H9 (cell line): ENCODE measurements at regions not wholly inside any gene's neighbourhood (a gene's known extent, or its start where the extent isn't known, plus 50 kb on each side); places are given as distances from the start of the nearest gene placed in this dataset.

Experiments
- DNase-seq: peaks from one replicate; pipeline ENCODE4 v3.0.0-alpha.2; 2017
- H2AFZ ChIP-seq: one replicate; pipeline ENCODE4 v1.6.1; 2013; ENCODE audit warnings: mild to moderate bottlenecking, low read length, control low read depth, moderate library complexity
- H2AK5ac ChIP-seq: 2 replicates; pipeline ENCODE4 v1.6.1; 2013; ENCODE audit warnings: low read length, control low read depth, mixed read lengths; ENCODE audit not compliant: insufficient read length
- H2BK120ac ChIP-seq: one replicate; pipeline ENCODE4 v1.6.1; 2013; ENCODE audit warnings: low read depth, mild to moderate bottlenecking, low read length, control low read depth, inconsistent platforms; ENCODE audit not compliant: poor library complexity, severe bottlenecking
- H2BK12ac ChIP-seq: 2 replicates; pipeline ENCODE4 v1.6.1; 2013; ENCODE audit warnings: low read length, control low read depth, mixed read lengths, low read depth; ENCODE audit not compliant: insufficient read length
- H2BK15ac ChIP-seq: 2 replicates; pipeline ENCODE4 v1.6.1; 2013; ENCODE audit warnings: low read depth, low read length, control low read depth
- H2BK20ac ChIP-seq: one replicate; pipeline ENCODE4 v1.6.1; 2013; ENCODE audit warnings: low read depth, mild to moderate bottlenecking, low read length, control low read depth, inconsistent platforms; ENCODE audit not compliant: poor library complexity, severe bottlenecking
- H2BK5ac ChIP-seq: 2 replicates; pipeline ENCODE4 v1.6.1; 2013; ENCODE audit warnings: low read length, control low read depth, mixed read lengths; ENCODE audit not compliant: insufficient read length
- H3K14ac ChIP-seq: 2 replicates; pipeline ENCODE4 v1.6.1; 2013; ENCODE audit warnings: low read length, control low read depth; ENCODE audit not compliant: insufficient read depth
- H3K18ac ChIP-seq: 2 replicates; pipeline ENCODE4 v1.6.1; 2013; ENCODE audit warnings: low read depth, mild to moderate bottlenecking, mixed read lengths, low read length, control low read depth; ENCODE audit not compliant: insufficient read length
- H3K23ac ChIP-seq: 2 replicates; pipeline ENCODE4 v1.6.1; 2013; ENCODE audit warnings: low read length, control low read depth, mixed read lengths, low read depth; ENCODE audit not compliant: insufficient read length
- H3K23me2 ChIP-seq: 2 replicates; pipeline ENCODE4 v1.6.1; 2013; ENCODE audit warnings: low read depth, mild to moderate bottlenecking, mixed read lengths, low read length, control low read depth; ENCODE audit not compliant: insufficient read length, poor library complexity, severe bottlenecking
- H3K27ac ChIP-seq: 2 replicates; pipeline ENCODE4 v1.5.1; 2013; ENCODE audit warnings: low read length, control low read depth, mixed read lengths, low read depth; ENCODE audit not compliant: insufficient read length
- H3K27me3 ChIP-seq: 2 replicates; pipeline ENCODE4 v1.6.1; 2013; ENCODE audit warnings: low read length, control low read depth, inconsistent platforms; ENCODE audit not compliant: insufficient read depth
- H3K4ac ChIP-seq: 2 replicates; pipeline ENCODE4 v1.6.1; 2013; ENCODE audit warnings: low read depth, mild to moderate bottlenecking, control low read depth, inconsistent platforms, low read length, moderate library complexity
- H3K4me1 ChIP-seq: 2 replicates; pipeline ENCODE4 v1.6.1; 2013; ENCODE audit warnings: low read length, control low read depth, inconsistent platforms; ENCODE audit not compliant: insufficient read depth
- H3K4me2 ChIP-seq: 2 replicates; pipeline ENCODE4 v1.6.1; 2013; ENCODE audit warnings: low read length, control low read depth, mixed read lengths; ENCODE audit not compliant: insufficient read length, insufficient read depth
- H3K56ac ChIP-seq: 2 replicates; pipeline ENCODE4 v1.6.1; 2013; ENCODE audit warnings: low read depth, mild to moderate bottlenecking, mixed read lengths, low read length, control low read depth; ENCODE audit not compliant: insufficient read length
- H3K79me1 ChIP-seq: 2 replicates; pipeline ENCODE4 v1.6.1; 2013; ENCODE audit warnings: low read depth, mild to moderate bottlenecking, moderate library complexity, low read length, control low read depth, inconsistent platforms; ENCODE audit not compliant: insufficient read depth, poor library complexity, severe bottlenecking
- H3K79me2 ChIP-seq: 2 replicates; pipeline ENCODE4 v1.6.1; 2013; ENCODE audit warnings: low read length, control low read depth, inconsistent platforms; ENCODE audit not compliant: insufficient read depth
- H3K9ac ChIP-seq: 2 replicates; pipeline ENCODE4 v1.6.1; 2013; ENCODE audit warnings: low read length, control low read depth, mixed read lengths; ENCODE audit not compliant: insufficient read length; ENCODE audit errors: extremely low read depth
- H3K9me3 ChIP-seq: one replicate; pipeline ENCODE4 v1.6.1; 2013; ENCODE audit warnings: low read depth, low read length, inconsistent platforms; ENCODE audit not compliant: control insufficient read depth
- H3T11ph ChIP-seq: one replicate; pipeline ENCODE4 v1.6.1; 2013; ENCODE audit warnings: mild to moderate bottlenecking, low read length, control low read depth, inconsistent platforms
- H4K20me1 ChIP-seq: one replicate; pipeline ENCODE4 v1.6.1; 2013; ENCODE audit not compliant: control insufficient read depth, insufficient read length, insufficient read depth
- H4K5ac ChIP-seq: 2 replicates; pipeline ENCODE4 v1.6.1; 2013; ENCODE audit warnings: low read depth, mild to moderate bottlenecking, mixed read lengths, low read length, control low read depth; ENCODE audit not compliant: insufficient read length
- H4K8ac ChIP-seq: replicated peaks from 2 replicates; pipeline ENCODE4 v1.6.1; 2013; ENCODE audit warnings: low read length, control low read depth, mixed read lengths, low read depth; ENCODE audit not compliant: insufficient read length
- H4K91ac ChIP-seq: 2 replicates; pipeline ENCODE4 v1.6.1; 2013; ENCODE audit warnings: low read depth, mild to moderate bottlenecking, moderate library complexity, mixed read lengths, low read length, control low read depth; ENCODE audit not compliant: insufficient read length
- H3K27ac Mint-ChIP-seq, 3 experiments: 2 replicates in 2 of 3; 3 replicates in 1 of 3; pipeline ENCODE4 v1.8.0; 2020 to 2021; ENCODE audit warnings: mixed read lengths in 3 of 3, mild to moderate bottlenecking in 1 of 3, moderate library complexity in 1 of 3
- H3K27me3 Mint-ChIP-seq: 2 replicates; pipeline ENCODE4 v1.8.0; 2021; ENCODE audit warnings: low read depth, mild to moderate bottlenecking, moderate library complexity, mixed read lengths
- H3K36me3 Mint-ChIP-seq, 3 experiments: 2 replicates in 2 of 3; 3 replicates in 1 of 3; pipeline ENCODE4 v1.8.0; 2020 to 2021; ENCODE audit warnings: low read depth in 3 of 3, mixed read lengths in 3 of 3; ENCODE audit not compliant: insufficient read depth in 1 of 3
- H3K4me1 Mint-ChIP-seq, 2 experiments: 2 replicates each; pipeline ENCODE4 v1.8.0; 2020; ENCODE audit warnings: mixed read lengths in 2 of 2
- H3K4me3 Mint-ChIP-seq, 2 experiments: 2 replicates in 1 of 2; 3 replicates in 1 of 2; pipeline ENCODE4 v1.8.0; 2020 to 2021; ENCODE audit warnings: mild to moderate bottlenecking in 2 of 2, mixed read lengths in 2 of 2, moderate library complexity in 1 of 2
- H3K9me3 Mint-ChIP-seq, 2 experiments: 2 replicates in 1 of 2; 3 replicates in 1 of 2; pipeline ENCODE4 v1.8.0; 2020; ENCODE audit warnings: mild to moderate bottlenecking in 2 of 2, mixed read lengths in 2 of 2, moderate library complexity in 1 of 2
- WGBS: extraction: QIAGEN DNeasy Blood & Tissue Kit; methylation state at CpG from one replicate; pipeline ENCODE4 v1.1.7; 2013; ENCODE audit warnings: missing lambda C conversion rate, low lambda C conversion rate, mixed read lengths; ENCODE audit not compliant: insufficient read length; ENCODE audit errors: extremely low coverage; 5-methylcytosine and 5-hydroxymethylcytosine counted together
- TF ChIP-seq, protein P1 (sequence below): fragments of 200-600 bp; sonication (generic); conservative IDR thresholded peaks from 3 replicates; pipeline ENCODE4 v1.8.0; 2021; ENCODE audit warnings: antibody characterized with exemption, mild to moderate bottlenecking

DNA sequence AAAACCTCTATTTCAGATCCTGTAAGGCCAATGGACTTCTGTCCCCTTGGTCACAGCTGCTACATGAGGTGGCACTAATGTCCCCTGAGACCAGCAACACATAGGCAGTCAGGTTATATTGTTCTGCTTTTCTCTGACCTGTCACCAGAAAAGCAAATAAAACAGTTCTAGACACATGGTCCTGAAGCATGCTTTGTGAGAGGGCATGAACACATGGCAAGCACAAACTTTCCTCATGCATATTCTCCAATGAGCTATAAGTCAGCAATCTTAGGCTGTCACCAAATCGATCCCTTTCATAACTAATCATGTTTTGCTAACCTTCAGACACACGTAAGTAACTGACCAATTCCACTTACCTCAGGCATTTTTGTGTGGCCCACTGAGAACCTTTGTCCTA lies 225.4 kb upstream of the ZC3H12C start:
- Histone ChIP-seq H3K79me2 (no peaks in the 10 kb centered on the region), H3K27me3 (no peaks in the 10 kb centered on the region), H4K8ac (no peak overlapping the region), H3K27ac (no peak overlapping the region), H2AFZ (no peak overlapping the region), H3K56ac (no peak overlapping the region), H4K5ac (no peak overlapping the region), H3K9me3 (no peaks in the 10 kb centered on the region), H3K4me2 (no peak overlapping the region), H3K23ac (no peak overlapping the region), H3T11ph (no peak overlapping the region), H3K79me1 (no peaks in the 10 kb centered on the region), H3K18ac (no peak overlapping the region), H3K14ac (no peak overlapping the region), H3K9ac (no peak overlapping the region), H2AK5ac (no peak overlapping the region), H2BK20ac (no peak overlapping the region), H3K4me1 (no peaks in the 10 kb centered on the region), H2BK5ac (no peak overlapping the region), H2BK15ac (no peak overlapping the region), H2BK120ac (no peak overlapping the region), H4K20me1 (no peaks in the 10 kb centered on the region), H2BK12ac (no peak overlapping the region), H3K23me2 (no peaks in the 10 kb centered on the region), H3K4ac (no peak overlapping the region), H4K91ac (no peak overlapping the region)
- Mint-ChIP-seq H3K27ac (no peak overlapping the region; a peak in 1 of 7 replicates), H3K4me3 (no peak overlapping the region), H3K9me3 (peaks cover 0 to 3% of the 10 kb centered on the region in 2 experiments; a peak in 2 of 5 replicates), H3K36me3 (no peaks in the 10 kb centered on the region), H3K4me1 (peaks cover 0 to 7% of the 10 kb centered on the region in 2 experiments; a peak in 2 of 4 replicates), H3K27me3 (no peaks in the 10 kb centered on the region; the same call in 1 of the 2 replicates)
- no peak for DNase-seq
- whole genome bisulfite sequencing = no CpG with 5 or more reads among the region's 2 CpGs
- TF ChIP-seq, protein P1, sequence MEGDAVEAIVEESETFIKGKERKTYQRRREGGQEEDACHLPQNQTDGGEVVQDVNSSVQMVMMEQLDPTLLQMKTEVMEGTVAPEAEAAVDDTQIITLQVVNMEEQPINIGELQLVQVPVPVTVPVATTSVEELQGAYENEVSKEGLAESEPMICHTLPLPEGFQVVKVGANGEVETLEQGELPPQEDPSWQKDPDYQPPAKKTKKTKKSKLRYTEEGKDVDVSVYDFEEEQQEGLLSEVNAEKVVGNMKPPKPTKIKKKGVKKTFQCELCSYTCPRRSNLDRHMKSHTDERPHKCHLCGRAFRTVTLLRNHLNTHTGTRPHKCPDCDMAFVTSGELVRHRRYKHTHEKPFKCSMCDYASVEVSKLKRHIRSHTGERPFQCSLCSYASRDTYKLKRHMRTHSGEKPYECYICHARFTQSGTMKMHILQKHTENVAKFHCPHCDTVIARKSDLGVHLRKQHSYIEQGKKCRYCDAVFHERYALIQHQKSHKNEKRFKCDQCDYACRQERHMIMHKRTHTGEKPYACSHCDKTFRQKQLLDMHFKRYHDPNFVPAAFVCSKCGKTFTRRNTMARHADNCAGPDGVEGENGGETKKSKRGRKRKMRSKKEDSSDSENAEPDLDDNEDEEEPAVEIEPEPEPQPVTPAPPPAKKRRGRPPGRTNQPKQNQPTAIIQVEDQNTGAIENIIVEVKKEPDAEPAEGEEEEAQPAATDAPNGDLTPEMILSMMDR = no peak
